HG02642 (cell line): ENCODE measurements at regions not wholly inside any gene's neighbourhood (a gene's known extent, or its start where the extent isn't known, plus 50 kb on each side); places are given as distances from the start of the nearest gene placed in this dataset.
"Not testable (repeated sequence)": the region's sequence is repeated elsewhere in the genome, so short reads cannot be mapped to it uniquely, and the experiment has no call there.

ENCODE experiments used
- ATAC-seq: cut with Tn5 transposase; IDR thresholded peaks from one replicate; pipeline ENCODE4 v1.9.1; 2021; ENCODE audit warnings: mild to moderate bottlenecking; ENCODE audit not compliant: unreplicated experiment, poor library complexity

DNA sequence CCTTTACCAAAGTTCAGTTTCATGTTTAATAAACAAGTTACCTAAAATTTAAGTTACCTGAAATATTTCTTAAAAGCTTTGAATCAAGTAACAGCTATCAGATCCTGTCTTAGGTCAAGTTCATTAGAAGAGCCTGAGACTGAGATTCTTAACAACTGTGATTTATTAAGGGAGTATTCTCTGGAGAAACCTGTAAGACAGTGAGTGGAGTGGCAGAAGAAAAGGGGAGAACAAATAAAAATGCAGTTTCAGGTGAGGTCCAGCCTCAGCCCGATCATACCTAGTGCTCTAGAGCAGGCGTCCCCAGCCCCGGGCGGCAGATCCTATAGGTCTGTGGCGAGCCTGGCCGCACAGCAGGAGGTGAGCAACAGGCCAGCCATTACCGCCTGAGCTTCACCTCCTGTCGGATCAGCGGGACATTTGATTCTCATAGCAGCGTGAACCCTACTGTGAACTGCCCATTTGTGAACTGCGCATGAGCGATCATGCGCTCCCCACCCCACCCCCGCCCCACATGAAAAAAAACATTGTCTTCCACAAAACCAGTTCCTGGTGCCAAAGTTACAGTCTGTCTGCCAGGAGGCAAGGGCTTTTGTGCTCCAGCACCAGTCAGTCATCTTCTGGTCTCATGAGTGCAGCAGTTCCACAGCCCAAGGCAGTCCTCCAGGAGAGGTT is 59.2 kb upstream of the ADGRB3 start:
- ATAC-seq: no peak

DNA sequence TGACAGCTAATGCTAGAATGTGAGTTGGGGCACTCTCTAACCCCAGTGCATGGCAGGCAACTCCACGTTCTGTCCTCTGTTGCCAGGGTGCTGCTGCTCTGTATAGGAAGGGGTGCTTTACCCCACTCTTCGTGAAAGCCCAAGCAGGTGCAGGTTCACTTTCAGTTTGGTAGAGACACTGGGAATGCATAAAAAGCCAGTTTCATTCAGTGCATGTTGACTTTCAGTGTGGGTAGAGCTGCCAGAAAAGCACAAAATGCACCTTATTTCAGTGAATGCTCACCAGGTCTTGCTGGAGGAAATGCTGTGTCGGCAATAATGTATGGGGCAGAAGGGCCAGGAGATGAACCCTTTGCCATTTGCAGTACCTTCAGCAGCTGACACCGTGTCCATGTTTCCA is 62.1 kb upstream of the ADGRB3 start:
- peak; percentile 36 for ATAC-seq

DNA sequence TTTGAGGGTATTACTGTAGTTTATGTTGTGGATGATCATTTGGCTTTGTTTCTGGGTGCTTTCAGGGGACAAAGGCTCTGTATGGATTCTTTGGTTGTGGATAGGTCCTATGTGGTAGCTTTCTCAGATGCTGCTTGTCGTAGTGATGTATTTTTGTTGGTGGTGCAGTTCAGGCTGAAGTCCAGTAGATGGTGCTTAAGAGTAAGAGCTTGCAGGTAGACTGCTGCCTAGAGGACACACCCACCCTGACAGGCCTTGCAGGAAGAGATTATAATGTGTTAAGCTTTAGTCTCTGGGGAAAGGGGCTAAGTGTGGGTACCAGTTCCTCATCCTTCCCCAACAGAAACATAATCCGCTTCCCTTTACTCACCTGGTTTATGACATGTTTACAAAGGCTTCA is 62.6 kb upstream of the ADGRB3 start:
- ATAC-seq: peak; percentile 92

DNA sequence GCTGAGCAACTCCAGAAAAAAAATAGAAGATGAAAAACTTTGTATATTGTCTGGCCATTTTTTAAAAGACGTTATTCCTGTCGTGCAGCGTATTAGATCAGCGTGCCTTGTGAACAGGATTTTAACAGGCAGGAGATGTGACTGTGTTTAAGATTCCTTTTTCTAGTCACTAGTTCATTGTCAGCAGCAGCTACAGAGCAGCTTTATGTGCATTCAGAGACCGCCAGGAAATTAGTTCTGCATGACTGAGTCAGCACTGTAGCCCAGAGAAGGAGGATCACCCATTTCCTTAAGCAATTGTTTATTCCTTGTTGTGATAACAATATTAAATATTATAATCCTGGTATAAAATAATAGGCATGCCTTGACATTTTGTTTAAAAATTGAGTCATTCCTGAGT is 75.4 kb upstream of the ADGRB3 start:
- no peak for ATAC-seq

DNA sequence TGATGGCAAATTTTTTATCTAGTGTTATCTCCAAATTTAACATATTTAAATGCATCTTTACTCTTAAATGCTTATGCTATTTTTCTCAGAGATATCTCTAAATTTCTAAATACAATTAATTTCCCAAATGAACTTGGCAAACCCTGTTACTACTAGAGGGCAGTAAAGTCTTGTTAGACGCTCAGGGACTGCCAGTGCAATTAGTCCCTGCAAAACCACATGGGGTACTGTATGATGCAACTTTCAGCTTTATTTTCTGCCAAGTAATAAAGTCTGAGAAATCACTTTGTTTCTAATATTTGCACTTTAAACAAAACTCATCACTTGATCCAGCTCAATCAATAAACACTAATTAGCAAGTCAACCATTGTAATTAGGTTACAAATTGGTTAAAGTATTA is 76.0 kb upstream of the ADGRB3 start:
- ATAC-seq: no peak

DNA sequence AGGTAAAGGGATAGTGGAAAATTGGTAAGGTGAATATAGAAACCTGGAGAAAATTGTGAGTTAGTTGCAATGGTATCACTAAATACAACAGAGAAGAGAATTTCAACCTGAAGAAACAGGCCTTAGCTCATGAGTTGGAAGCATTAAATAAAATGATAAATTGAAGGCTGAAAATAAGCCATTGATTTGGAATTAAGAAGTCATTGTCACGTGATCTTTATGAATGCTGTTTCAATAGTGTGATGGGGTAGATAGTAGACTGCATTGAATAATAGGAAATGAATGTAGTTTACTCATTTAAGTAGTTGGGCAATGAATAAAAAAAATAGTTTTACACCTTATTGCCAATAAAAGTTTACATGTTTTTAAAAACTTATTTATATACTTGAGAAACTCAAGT is 88.5 kb upstream of the ADGRB3 start:
- ATAC-seq: no peak

DNA sequence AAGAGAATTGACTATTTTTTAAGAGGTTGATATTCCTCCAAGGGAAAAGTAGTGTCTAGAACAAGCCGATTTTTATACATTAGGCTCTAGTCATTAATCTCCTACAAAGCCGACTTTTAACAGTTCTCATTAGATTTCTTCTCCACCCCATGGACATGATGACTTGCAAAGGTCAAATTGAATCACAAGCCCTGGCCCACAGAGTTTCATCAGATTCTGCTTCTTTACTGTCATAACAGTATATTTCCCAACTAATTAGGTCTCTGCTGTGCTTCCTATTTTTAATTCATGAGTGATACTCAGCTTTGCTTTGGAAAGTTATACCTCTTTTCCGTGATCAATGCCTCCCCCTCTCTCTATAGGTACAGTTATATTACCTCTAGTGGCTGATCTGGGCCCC is 90.6 kb upstream of the ADGRB3 start:
- no peak for ATAC-seq

DNA sequence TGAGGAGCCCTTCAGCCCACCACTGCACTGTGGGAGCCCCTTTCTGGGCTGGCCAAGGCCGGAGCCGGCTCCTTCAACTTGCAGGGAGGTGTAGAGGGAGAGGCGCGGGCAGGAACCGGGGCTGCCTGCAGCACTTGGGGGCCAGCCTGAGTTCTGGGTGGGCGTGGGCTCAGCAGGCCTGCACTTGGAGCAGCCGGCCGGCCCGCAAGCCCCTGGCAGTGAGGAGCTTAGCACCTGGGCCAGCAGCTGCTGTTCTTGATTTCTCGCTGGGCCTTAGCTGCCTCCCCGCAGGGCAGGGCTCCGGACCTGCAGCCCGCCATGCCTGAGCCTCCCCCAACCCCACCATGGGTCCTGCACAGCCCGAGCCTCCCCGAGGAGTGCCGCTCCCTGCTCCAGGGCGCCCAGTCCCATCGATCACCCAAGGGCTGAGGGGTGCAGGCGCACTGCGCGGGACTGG is 101.7 kb upstream of the ADGRB3 start:
- no peak for ATAC-seq

DNA sequence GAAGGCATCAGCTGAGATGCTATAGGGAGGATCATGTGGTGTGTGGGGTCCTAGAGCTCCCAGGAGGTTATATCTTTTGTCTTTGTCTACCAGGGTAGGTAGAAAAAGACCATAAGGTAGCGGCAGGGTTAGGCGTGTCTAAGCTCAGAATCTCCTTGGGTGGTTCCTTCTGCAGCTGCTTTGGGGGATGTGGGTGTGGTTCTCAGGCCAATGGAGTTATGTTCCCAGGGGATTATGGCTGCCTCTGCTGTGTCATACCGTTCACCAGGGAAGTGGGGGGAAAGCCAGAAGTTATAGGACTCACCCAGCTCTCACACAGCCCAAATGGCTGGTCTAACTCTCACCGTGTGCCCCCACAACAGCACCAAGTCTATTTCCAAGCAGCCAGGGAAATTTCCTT is 107.4 kb upstream of the ADGRB3 start:
- ATAC-seq: no peak

DNA sequence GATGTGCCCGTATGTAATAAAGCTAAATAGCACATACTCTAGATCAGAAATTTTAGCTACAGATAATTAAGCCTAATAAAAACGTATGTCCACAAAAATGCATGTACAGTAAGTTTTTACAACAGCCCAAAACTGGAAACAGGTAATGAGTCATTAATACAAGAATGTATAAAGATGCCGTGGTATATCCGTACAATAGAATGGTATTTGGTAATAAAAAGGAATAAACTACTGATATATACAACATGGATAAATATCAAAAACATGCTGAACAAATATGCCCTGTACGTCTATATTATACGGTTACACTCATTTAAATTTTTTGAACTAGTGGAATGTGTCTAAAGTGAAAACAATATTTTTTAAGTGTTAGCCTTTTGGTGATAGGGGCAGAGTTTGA is 128.2 kb upstream of the ADGRB3 start:
- no peak for ATAC-seq

DNA sequence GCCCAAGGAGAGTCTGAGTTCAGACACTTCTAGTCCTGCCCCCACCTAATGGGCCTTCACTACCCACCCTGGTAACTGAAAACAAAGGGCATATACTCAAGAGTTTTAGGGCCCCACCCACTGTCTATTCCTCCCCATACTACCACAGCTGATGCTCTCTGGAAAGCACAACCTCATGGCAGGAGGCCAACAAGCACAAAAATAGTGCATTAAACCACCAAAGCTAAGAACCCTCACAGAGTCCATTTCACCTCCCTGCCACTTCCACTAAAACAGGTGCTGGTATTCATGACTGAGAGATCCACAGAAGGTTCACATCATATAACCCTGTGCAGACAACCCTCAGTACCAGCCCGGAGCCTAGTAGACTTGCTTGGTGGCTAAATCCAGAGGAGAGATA is 132.1 kb upstream of the ADGRB3 start:
- no peak for ATAC-seq

DNA sequence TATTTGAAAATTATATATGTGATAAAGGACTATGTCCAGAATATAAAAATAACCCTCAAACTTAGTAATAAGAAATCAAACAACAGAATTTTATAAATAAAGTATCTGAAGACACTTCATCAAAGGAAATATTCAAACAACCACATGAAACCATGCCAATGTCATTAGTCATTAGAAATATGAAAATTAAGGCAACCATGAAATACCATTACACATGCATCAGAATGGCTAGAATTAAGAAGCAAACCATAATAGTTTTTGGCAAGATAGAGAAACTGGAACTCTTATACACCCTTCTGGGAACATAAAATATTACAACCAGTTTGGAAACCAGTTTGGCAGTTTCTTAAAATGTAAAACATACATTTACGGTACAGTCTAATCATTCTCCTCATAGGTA is 137.2 kb upstream of the ADGRB3 start:
- no peak for ATAC-seq

DNA sequence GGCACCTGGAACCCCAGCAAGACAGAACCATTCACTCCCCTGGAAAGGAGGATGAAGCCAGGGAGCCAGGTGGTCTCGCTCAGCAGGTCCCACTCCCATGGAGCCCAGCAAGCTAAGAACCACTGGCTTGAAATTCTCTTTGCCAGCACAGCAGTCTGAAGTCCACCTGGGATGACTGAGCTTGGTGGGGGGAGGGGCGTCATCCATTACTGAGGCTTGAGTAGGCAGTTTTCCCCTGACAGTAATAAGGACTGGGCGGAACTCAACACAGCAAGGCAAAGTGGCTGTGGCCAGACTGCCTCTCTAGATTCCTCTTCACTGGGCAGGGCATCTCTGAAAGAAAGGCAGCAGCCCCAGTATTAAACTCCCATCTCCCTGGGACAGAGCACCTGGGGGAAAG is 140.2 kb upstream of the ADGRB3 start:
- ATAC-seq: not testable (repeated sequence)

DNA sequence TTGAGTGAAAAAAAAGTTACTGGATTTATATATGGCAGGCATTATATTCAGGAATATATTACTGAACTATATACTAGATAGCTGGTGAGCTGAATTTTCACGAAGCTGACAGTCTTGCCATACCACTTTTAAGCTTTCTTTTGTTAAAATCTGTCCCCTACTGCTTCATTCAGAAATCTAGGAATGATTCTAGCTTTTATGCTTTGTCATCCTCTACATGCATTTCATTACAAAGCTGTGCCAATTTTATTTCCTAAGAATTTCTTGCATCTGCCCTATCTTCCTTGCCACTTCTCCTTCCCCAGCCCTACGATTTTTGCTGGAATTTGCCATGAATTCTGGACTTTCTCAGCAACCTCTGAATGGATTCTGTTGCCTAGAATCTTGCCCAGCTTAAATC is 158.5 kb upstream of the ADGRB3 start:
- no peak for ATAC-seq

DNA sequence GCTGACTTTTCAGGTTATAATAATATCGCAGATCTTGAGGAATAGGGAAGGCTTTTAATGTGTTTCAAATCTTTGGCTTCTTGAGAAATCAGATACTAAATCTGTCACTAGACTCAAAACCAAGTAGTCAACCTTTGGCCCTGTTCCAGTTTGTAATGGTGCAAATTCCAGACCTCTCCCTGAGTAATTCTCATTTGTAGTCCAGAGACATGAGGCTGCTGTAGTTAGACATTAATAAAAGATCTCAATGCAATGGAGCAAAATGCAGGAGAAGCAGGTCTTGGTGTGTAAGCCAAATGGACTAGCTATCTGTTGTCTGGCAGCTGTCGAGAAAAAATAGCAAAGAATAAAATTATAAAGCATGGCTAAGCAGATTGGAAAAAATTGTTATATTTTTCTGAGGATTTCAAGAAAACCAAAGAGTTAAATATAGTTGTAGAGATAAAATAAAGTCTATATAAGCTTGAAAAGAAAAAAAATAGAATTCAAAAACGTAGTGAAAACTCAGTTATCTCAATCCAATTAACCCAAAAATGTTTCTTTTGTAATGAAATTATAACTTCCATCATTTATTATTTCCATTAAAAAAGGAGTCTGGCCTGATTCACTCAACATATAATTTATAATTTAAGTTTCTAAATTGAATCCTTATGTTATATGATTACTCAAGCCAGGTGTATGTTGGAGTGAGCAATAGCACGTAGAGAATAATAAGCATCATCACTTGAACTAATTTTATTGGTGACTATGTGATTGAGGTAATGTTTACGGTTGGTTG is 161.5 kb upstream of the ADGRB3 start:
- no peak for ATAC-seq

DNA sequence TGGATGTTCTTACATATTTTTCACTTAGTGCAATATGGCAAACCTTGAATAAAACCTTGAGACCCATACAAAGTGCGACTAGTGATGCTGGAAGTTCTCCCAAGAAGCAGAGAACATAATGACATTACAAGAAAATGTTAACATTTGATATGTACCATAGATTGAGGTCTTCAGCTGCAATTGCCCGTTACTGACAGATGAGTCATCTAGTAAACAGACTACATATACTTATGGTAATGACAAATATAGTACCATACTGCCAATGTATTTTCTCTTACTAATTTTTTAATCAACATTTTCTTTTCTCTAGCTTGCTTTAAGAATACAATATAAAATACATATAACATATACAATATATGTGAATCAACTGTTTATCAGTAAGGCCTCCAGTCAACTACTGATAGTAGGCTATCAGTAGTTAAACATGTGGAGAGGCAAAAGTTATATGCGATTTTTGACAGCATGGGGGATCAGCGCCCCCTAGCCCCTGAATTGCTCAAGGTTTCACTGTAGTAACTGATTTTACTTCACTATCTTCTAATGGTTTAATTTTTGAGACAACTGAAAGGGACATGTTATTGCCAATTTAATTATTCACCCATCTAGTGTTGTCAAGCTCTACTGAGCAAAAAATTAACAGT is 166.7 kb upstream of the ADGRB3 start:
- no peak for ATAC-seq

DNA sequence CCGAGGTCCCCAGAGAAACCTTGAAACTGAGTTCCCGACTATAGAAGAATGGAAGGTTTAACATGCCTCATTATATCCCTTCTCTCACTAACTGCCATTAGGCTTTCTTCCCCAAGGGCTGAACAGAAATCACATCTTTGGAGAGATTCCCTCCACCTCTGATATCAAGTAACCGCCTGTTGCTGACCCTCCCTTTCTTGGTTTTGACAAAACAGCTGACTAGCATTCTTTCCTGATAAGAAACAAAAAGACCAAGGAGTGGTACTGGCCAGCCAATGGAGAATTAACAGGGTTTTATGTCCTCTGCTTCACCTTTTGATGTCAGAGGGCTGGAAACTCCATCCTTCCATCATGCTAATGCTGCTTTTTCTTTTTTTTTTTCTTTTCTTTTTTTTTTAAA is 176.6 kb upstream of the ADGRB3 start:
- no peak for ATAC-seq

DNA sequence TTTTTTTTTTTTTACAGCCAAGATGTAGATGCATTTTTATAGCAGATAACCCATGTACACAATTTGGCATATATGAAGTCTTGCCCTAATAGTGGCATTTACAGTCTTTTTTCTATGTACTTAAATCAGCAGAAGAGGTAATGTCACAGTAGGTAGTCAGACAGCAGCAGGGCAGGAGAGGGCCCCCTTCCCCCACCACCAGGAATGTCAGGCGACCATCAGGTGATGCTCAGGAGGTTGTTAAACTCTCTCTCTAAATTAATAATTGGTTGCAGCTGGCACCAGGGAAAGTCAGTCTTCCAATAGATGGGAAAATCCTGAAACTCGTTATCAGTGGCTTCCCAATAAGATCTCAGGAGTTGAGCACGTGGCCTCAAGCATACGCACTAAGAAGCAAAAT is 188.0 kb upstream of the ADGRB3 start:
- ATAC-seq: no peak

DNA sequence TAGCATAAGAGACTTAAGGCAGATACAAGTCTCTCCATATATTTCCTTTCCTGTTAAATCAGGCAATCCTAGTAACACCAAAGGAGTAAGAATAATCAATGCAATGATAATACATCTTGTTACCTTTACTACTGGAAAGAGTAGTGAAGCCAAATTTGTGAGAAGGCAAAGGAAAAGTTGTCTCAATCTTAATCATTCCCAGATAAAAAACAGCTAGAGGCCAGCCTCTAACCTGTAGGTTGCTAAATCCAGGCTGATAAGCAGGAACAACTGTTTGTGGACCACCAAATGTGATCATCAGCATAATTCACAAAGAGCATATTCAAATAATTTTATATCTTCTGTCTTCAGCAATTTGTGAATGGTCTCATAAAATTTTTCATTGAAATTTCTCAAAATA is 189.2 kb upstream of the ADGRB3 start:
- no peak for ATAC-seq

DNA sequence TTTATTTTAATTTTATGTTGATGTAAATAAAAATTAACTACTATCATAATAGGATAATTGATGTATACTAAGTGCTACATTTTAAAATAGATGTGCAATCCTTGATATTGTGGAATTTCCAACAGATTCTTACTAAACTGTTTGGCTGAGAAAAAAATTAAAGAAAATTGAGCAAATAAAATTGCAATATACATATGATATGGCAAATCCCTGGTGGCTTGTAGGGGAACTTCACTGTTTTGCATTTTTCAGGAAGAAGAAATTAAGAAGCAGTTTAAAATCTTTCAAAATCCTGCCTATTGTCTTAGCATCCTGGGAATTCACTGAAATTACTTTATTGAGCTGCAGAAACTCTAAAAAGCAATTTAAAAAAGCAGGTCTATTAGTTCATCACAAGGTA is 191.4 kb upstream of the ADGRB3 start:
- ATAC-seq: no peak

DNA sequence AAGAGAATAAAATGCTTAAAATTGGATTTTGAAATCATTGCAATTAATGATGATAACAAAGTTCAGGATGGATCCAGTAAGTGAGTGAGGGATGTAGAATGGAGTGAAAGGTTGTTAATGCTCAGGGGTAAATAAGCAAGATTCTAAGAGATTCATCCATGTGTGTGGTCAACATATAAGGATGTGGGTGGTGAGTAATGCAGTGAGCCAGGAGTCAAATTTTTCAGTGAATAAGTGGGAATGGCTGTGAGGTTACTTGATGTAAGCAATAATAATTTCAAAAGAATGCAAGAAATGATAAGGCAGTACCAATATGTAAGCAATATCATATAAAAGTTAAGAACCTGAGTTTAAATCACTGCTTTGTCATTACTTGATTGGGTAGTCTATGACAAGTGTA is 207.5 kb upstream of the ADGRB3 start:
- ATAC-seq: no peak

DNA sequence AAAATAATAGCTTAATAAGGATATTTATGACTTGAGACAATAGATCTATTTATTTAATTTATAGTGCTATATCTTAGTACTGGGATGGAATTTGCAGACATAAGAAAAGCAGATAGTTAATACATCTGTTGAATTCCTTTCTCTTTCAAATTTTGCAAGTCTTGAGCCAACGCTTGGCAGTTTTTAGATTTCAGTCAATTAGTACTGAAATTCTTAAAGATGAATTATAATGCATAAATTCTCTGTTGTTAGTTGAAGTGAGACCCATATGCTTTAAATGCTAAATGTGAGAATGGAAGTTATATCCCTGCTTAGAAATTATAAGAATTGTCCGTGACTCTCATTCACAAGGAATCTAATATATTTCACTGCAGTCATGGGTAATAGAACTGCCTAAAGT is 225.1 kb upstream of the ADGRB3 start:
- no peak for ATAC-seq
